Keratinocyte (primary cell): ENCODE measurements at regions not wholly inside any gene's neighbourhood (a gene's known extent, or its start where the extent isn't known, plus 50 kb on each side); places are given as distances from the start of the nearest gene placed in this dataset.

Source experiments
- CTCF ChIP-seq, 3 experiments: IDR thresholded peaks in 1 of 3; conservative IDR thresholded peaks in 1 of 3; optimal IDR thresholded peaks in 1 of 3; 2 replicates in 2 of 3; 3 replicates in 1 of 3; pipeline versions ENCODE3 to v1.5.1; 2011; ENCODE audit warnings: low read length in 3 of 3, mild to moderate bottlenecking in 3 of 3, moderate library complexity in 2 of 3, control low read depth in 1 of 3, inconsistent platforms in 1 of 3; ENCODE audit not compliant: insufficient read depth in 2 of 3; ENCODE audit errors: extremely low read depth in 1 of 3
- EZH2 ChIP-seq: IDR thresholded peaks from one replicate; pipeline ENCODE4 v1.6.1; 2012; ENCODE audit warnings: inconsistent platforms, mild to moderate bottlenecking, low read length, moderate library complexity

GRCh38 chr2:11031876-11032275, 120.1 kb downstream of the KCNF1 start:
- no peak for TF ChIP-seq CTCF (optimal IDR thresholded peaks at IDR 0.05 in 1 of 3, IDR thresholded peaks at IDR 0.05 in 1 of 3, conservative IDR thresholded peaks at IDR 0.05 in 1 of 3; ENCODE audit: extremely low read depth in 1 of 3, insufficient read depth in 2 of 3, low read length in 3 of 3)
- TF ChIP-seq EZH2 = no peak
